Osteocyte (in vitro differentiated cells): ENCODE measurements at regions not wholly inside any gene's neighbourhood (a gene's known extent, or its start where the extent isn't known, plus 50 kb on each side); places are given as distances from the start of the nearest gene placed in this dataset.

Experiments
- DNase-seq: peaks from one replicate; pipeline ENCODE4 v3.0.0; 2021; ENCODE audit warnings: mixed read lengths; ENCODE audit not compliant: unreplicated experiment; ENCODE audit errors: extremely low spot score
- H3K27ac Mint-ChIP-seq: one replicate; pipeline ENCODE4 v1.8.0; 2021; ENCODE audit warnings: mild to moderate bottlenecking, mixed read lengths; ENCODE audit not compliant: unreplicated experiment
- H3K27me3 Mint-ChIP-seq: one replicate; pipeline ENCODE4 v1.8.0; 2021; ENCODE audit warnings: mixed read lengths; ENCODE audit not compliant: unreplicated experiment
- H3K36me3 Mint-ChIP-seq: one replicate; pipeline ENCODE4 v1.8.0; 2021; ENCODE audit warnings: mixed read lengths; ENCODE audit not compliant: unreplicated experiment
- H3K4me1 Mint-ChIP-seq: one replicate; pipeline ENCODE4 v1.8.0; 2021; ENCODE audit warnings: mixed read lengths; ENCODE audit not compliant: unreplicated experiment
- H3K4me3 Mint-ChIP-seq: one replicate; pipeline ENCODE4 v1.8.0; 2021; ENCODE audit warnings: mild to moderate bottlenecking, moderate library complexity, mixed read lengths; ENCODE audit not compliant: unreplicated experiment
- H3K9me3 Mint-ChIP-seq: one replicate; pipeline ENCODE4 v1.8.0; 2021; ENCODE audit warnings: mixed read lengths; ENCODE audit not compliant: unreplicated experiment
- TF ChIP-seq, protein P1 (sequence below): fragments of 200-600 bp; sonication (generic); IDR thresholded peaks from 2 replicates; pipeline ENCODE4 v1.5.0; 2021; ENCODE audit warnings: antibody characterized with exemption, mild to moderate bottlenecking, moderate library complexity

- Mint-ChIP-seq H3K4me1 (no peaks in the 10 kb centered on the region), H3K27me3 (no peaks in the 10 kb centered on the region), H3K4me3 (no peak overlapping the region), H3K27ac (no peak overlapping the region), H3K9me3 (peaks cover 17% of the 10 kb centered on the region), H3K36me3 (peaks cover 1% of the 10 kb centered on the region)
- no peak for DNase-seq
- TF ChIP-seq, protein P1, sequence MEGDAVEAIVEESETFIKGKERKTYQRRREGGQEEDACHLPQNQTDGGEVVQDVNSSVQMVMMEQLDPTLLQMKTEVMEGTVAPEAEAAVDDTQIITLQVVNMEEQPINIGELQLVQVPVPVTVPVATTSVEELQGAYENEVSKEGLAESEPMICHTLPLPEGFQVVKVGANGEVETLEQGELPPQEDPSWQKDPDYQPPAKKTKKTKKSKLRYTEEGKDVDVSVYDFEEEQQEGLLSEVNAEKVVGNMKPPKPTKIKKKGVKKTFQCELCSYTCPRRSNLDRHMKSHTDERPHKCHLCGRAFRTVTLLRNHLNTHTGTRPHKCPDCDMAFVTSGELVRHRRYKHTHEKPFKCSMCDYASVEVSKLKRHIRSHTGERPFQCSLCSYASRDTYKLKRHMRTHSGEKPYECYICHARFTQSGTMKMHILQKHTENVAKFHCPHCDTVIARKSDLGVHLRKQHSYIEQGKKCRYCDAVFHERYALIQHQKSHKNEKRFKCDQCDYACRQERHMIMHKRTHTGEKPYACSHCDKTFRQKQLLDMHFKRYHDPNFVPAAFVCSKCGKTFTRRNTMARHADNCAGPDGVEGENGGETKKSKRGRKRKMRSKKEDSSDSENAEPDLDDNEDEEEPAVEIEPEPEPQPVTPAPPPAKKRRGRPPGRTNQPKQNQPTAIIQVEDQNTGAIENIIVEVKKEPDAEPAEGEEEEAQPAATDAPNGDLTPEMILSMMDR: no peak
These were observed 861.1 kb downstream of the TYW1 start for GRCh38 chr7:67857698-67858097.

- H3K9me3 Mint-ChIP-seq: peaks cover 15% of the 10 kb centered on the region
- TF ChIP-seq, protein P1: no peak
- H3K27me3 Mint-ChIP-seq: no peaks in the 10 kb centered on the region
- H3K4me1 Mint-ChIP-seq: no peaks in the 10 kb centered on the region
- H3K4me3 Mint-ChIP-seq: no peak overlapping the region
- no peak overlapping the region for H3K27ac Mint-ChIP-seq
- H3K36me3 Mint-ChIP-seq: peaks cover 1% of the 10 kb centered on the region
- no peak for DNase-seq
These were observed 862.3 kb downstream of the TYW1 start for GRCh38 chr7:67858931-67859330.

DNA sequence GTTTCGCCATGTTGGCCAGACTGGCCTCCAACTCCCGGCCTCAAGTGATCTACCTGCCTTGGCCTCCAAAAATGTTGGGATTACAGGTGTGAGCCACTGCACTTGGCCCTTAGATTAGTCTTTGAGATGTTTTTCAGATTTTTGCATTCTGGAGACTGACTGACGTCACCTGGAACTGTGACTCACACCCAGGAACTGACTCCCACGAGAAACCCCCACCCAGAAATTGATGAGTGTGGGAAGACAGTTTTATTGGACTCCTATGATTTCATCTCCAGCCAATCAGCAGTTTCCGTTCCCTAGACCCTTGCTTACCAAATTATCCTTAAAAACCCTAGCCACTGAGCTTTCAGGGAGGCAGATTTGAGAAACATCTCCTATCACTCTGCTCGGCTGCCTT lies 867.3 kb downstream of the TYW1 start:
- no peaks in the 10 kb centered on the region for H3K27me3 Mint-ChIP-seq
- H3K4me3 Mint-ChIP-seq: no peak overlapping the region
- TF ChIP-seq, protein P1: no peak
- no peaks in the 10 kb centered on the region for H3K36me3 Mint-ChIP-seq
- H3K27ac Mint-ChIP-seq: no peak overlapping the region
- no peaks in the 10 kb centered on the region for H3K4me1 Mint-ChIP-seq
- DNase-seq: no peak
- H3K9me3 Mint-ChIP-seq: peaks cover 32% of the 10 kb centered on the region

DNA sequence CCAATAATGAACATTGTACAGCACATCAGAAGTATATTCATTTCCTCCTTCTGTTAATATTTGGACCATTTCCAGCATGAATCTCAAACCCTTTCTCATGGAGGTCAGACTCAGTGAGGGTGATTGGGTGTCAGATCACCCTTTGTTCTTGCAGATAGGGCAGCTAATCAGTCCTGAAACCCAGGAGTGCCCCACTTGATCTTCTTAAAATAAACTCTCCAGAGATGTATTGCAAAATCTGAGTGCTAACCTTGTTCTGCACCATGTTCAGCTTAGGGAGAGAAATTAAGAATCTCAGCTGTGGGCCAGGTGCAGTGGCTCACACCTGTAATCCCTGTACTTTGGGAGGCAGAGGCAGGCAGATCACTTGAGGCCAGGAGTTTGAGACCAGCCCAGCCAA lies 869.4 kb downstream of the TYW1 start:
- TF ChIP-seq, protein P1: no peak
- Mint-ChIP-seq H3K4me3 (no peak overlapping the region), H3K36me3 (no peaks in the 10 kb centered on the region), H3K27ac (no peak overlapping the region), H3K27me3 (no peaks in the 10 kb centered on the region), H3K4me1 (no peaks in the 10 kb centered on the region), H3K9me3 (peaks cover 43% of the 10 kb centered on the region)
- DNase-seq: no peak

GRCh38 chr7:67866812-67867211 lies 870.2 kb downstream of the TYW1 start:
- Mint-ChIP-seq H3K36me3 (no peaks in the 10 kb centered on the region), H3K4me1 (no peaks in the 10 kb centered on the region)

More at GRCh38 chr7:67866812-67867211, 870.2 kb downstream of the TYW1 start:
- H3K9me3 Mint-ChIP-seq: peaks cover 38% of the 10 kb centered on the region
- no peak overlapping the region for H3K27ac Mint-ChIP-seq
- TF ChIP-seq, protein P1: no peak
- no peaks in the 10 kb centered on the region for H3K27me3 Mint-ChIP-seq
- no peak for DNase-seq
- H3K4me3 Mint-ChIP-seq: no peak overlapping the region
